ENCODE measurements at regions not wholly inside any gene's neighbourhood (a gene's known extent, or its start where the extent isn't known, plus 50 kb on each side); places are given as distances from the start of the nearest gene placed in this dataset.
"Not testable (repeated sequence)": the region's sequence is repeated elsewhere in the genome, so short reads cannot be mapped to it uniquely, and the experiment has no call there.

- DNase-seq = no peak
Measured at GRCh38 chr1:232579958-232580941, 49.7 kb downstream of the SIPA1L2 start.

- no peak for DNase-seq
Measured at GRCh38 chr1:232579466-232579865, 50.5 kb downstream of the SIPA1L2 start.

- no peak for DNase-seq
Measured at GRCh38 chr1:232578651-232579195, 51.2 kb downstream of the SIPA1L2 start.

GRCh38 chr1:232577772-232578171 is 52.2 kb downstream of the SIPA1L2 start:
- DNase-seq = no peak

GRCh38 chr1:232576537-232576936 is 53.4 kb downstream of the SIPA1L2 start:
- no peak for DNase-seq

GRCh38 chr1:232575763-232576040 is 54.2 kb downstream of the SIPA1L2 start:
- no peak for DNase-seq

- no peak for DNase-seq
Measured at GRCh38 chr1:232574889-232575762, 54.8 kb downstream of the SIPA1L2 start.

- DNase-seq = no peak
Measured at GRCh38 chr1:232574077-232574476, 55.9 kb downstream of the SIPA1L2 start.

GRCh38 chr1:232571523-232571922 is 58.4 kb downstream of the SIPA1L2 start:
- DNase-seq = no peak

GRCh38 chr1:232570007-232570406 is 59.9 kb downstream of the SIPA1L2 start:
- no peak for DNase-seq

GRCh38 chr1:232569554-232569921 is 60.4 kb downstream of the SIPA1L2 start:
- not testable (repeated sequence) for DNase-seq

GRCh38 chr1:232568906-232569553 is 60.9 kb downstream of the SIPA1L2 start:
- no peak for DNase-seq

- no peak for DNase-seq
Measured at GRCh38 chr1:232568331-232568852, 61.5 kb downstream of the SIPA1L2 start.

GRCh38 chr1:232566093-232566492 is 63.8 kb downstream of the SIPA1L2 start:
- DNase-seq = no peak

GRCh38 chr1:232562855-232563510 is 67.0 kb downstream of the SIPA1L2 start:
- DNase-seq = no peak

GRCh38 chr1:232561381-232561780 is 68.6 kb downstream of the SIPA1L2 start:
- DNase-seq = no peak

- no peak for DNase-seq
Measured at GRCh38 chr1:232560940-232561339, 69.0 kb downstream of the SIPA1L2 start.

- DNase-seq = no peak
Measured at GRCh38 chr1:232558954-232559353, 71.0 kb downstream of the SIPA1L2 start.

- DNase-seq = no peak
Measured at GRCh38 chr1:232557502-232558191, 72.3 kb downstream of the SIPA1L2 start.

- DNase-seq = no peak
Measured at GRCh38 chr1:232557096-232557495, 72.8 kb downstream of the SIPA1L2 start.

GRCh38 chr1:232556351-232556750 is 73.6 kb downstream of the SIPA1L2 start:
- DNase-seq = no peak

All from HCEC 1CT (cell line).